SK-N-MC (cell line): ENCODE measurements at regions not wholly inside any gene's neighbourhood (a gene's known extent, or its start where the extent isn't known, plus 50 kb on each side); places are given as distances from the start of the nearest gene placed in this dataset.

Source experiments
- EZH2 ChIP-seq: fragments of 200-600 bp; sonication (generic); IDR thresholded peaks from one replicate; pipeline ENCODE4 v1.6.1; 2017; ENCODE audit warnings: antibody characterized with exemption
- POLR2AphosphoS5 ChIP-seq: IDR thresholded peaks from 2 replicates; pipeline ENCODE4 v1.6.1; 2012; ENCODE audit warnings: mild to moderate bottlenecking, low read depth, low read length, borderline replicate concordance

DNA sequence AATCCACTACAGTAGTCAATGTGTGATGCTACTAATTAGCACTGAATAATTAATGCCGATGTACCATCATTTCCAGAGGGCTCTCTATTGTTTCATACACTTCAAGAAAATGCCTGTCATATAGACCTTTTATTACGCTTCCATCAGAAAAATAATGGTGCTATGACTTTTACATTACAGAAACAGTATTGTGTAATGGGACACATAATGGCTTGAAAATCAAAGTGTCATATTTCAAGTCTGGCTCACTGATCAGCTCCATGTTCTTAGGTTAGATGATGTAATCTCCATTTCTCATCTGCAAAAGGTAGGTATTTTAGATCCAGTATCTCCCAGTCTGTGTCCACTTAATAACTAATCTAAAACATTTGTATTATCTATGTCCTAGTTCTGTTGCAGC lies 990.6 kb upstream of the TYRP1 start:
- no peak for TF ChIP-seq EZH2
- TF ChIP-seq POLR2AphosphoS5: no peak
